PC-9 (cell line): ENCODE measurements at regions not wholly inside any gene's neighbourhood (a gene's known extent, or its start where the extent isn't known, plus 50 kb on each side); places are given as distances from the start of the nearest gene placed in this dataset.

ENCODE experiments used
- BruUV-seq: library from RNA; stranded (reverse); fragments of 400-500 nt; replicated peaks from 2 replicates; lab custom pipeline; 2021; lab: Mats Ljungman, UMichigan
- CTCF ChIA-PET: fragments of 300-600 bp; sonication (Branson Sonifier 250); formaldehyde crosslinking; loops from one replicate; lab custom pipeline; 2022; ENCODE audit warnings: antibody characterized with exemption; lab: Charles Lee
- POLR2A ChIA-PET: fragments of 300-600 bp; sonication (Branson Sonifier 250); formaldehyde crosslinking; loops from one replicate; lab custom pipeline; 2022; ENCODE audit warnings: antibody characterized with exemption; ENCODE audit not compliant: unreplicated experiment; lab: Charles Lee
- DNase-seq, 2 experiments: peaks; one replicate each; pipeline versions ENCODE4 v3.0.0 to v3.0.0-alpha.2; 2015 to 2022; ENCODE audit warnings: mixed read lengths in 1 of 2
- H2AFZ ChIP-seq: fragments of 200-600 bp; sonication (generic); 2 replicates; pipeline ENCODE4 v1.8.1; 2017; ENCODE audit warnings: antibody characterized with exemption
- H3F3A ChIP-seq: fragments of 200-600 bp; sonication (generic); 2 replicates; pipeline ENCODE4 v1.8.1; 2017; ENCODE audit warnings: antibody characterized with exemption, mild to moderate bottlenecking, low read depth; ENCODE audit not compliant: insufficient read depth
- H3K27ac ChIP-seq: fragments of 200-600 bp; sonication (generic); 2 replicates; pipeline ENCODE4 v1.6.1; 2016; ENCODE audit warnings: mixed run types
- H3K27me3 ChIP-seq: fragments of 200-600 bp; sonication (generic); 2 replicates; pipeline ENCODE4 v1.6.1; 2016; ENCODE audit warnings: low read depth, mixed run types; ENCODE audit not compliant: insufficient read depth
- H3K36me3 ChIP-seq: fragments of 200-600 bp; sonication (generic); 2 replicates; pipeline ENCODE4 v1.6.1; 2016; ENCODE audit warnings: low read depth, mixed run types
- H3K4me1 ChIP-seq: fragments of 200-600 bp; sonication (generic); replicated peaks from 2 replicates; pipeline ENCODE4 v1.6.1; 2016; ENCODE audit warnings: mixed run types; ENCODE audit not compliant: insufficient read depth
- H3K4me2 ChIP-seq: fragments of 200-600 bp; sonication (generic); 2 replicates; pipeline ENCODE4 v1.6.1; 2017; ENCODE audit warnings: mixed run types
- H3K4me3 ChIP-seq: fragments of 200-600 bp; sonication (generic); 2 replicates; pipeline ENCODE4 v1.6.1; 2016; ENCODE audit warnings: mixed run types
- H3K79me2 ChIP-seq: fragments of 200-600 bp; sonication (generic); 2 replicates; pipeline ENCODE4 v1.6.1; 2017; ENCODE audit warnings: low read depth, mixed run types
- H3K9me2 ChIP-seq: fragments of 200-600 bp; sonication (generic); 2 replicates; pipeline ENCODE4 v1.8.1; 2017; ENCODE audit warnings: mild to moderate bottlenecking; ENCODE audit not compliant: insufficient read depth
- H3K9me3 ChIP-seq: fragments of 200-600 bp; sonication (generic); 2 replicates; pipeline ENCODE4 v1.8.1; 2016; ENCODE audit warnings: low read depth; ENCODE audit not compliant: insufficient read depth
- H4K20me1 ChIP-seq: fragments of 200-600 bp; sonication (generic); 2 replicates; pipeline ENCODE4 v1.8.1; 2017; ENCODE audit not compliant: insufficient read depth
- CTCF ChIP-seq: fragments of 200-600 bp; sonication (generic); conservative IDR thresholded peaks from 2 replicates; pipeline ENCODE4 v1.6.1; 2017; ENCODE audit warnings: mixed run types, antibody characterized with exemption, mild to moderate bottlenecking, moderate library complexity
- EZH2 ChIP-seq: fragments of 200-600 bp; sonication (generic); IDR thresholded peaks from 2 replicates; pipeline ENCODE4 v1.8.0; 2017; ENCODE audit warnings: antibody characterized with exemption, low read depth
- intact Hi-C: fragments of 100-400 bp; cut with micrococcal nuclease; formaldehyde crosslinking; loops from one replicate; pipeline ENCODE4 v1.10.0; 2022; ENCODE audit not compliant: unreplicated experiment

- TF ChIP-seq EZH2 (no peak), CTCF (no peak)
- Histone ChIP-seq H3F3A (no peaks in the 10 kb centered on the region), H3K27me3 (no peaks in the 10 kb centered on the region), H3K9me2 (no peaks in the 10 kb centered on the region), H3K36me3 (no peaks in the 10 kb centered on the region), H3K9me3 (0 out of 2 replicates have a peak, but pooled peaks cover 4% of the 10 kb centered on the region), H4K20me1 (no peaks in the 10 kb centered on the region), H3K4me1 (no peaks in the 10 kb centered on the region), H3K4me3 (no peak overlapping the region), H2AFZ (no peak overlapping the region), H3K27ac (no peak overlapping the region), H3K4me2 (no peak overlapping the region), H3K79me2 (no peaks in the 10 kb centered on the region)
- ChIA-PET CTCF (no interaction called here), POLR2A (no interaction called here)
- intact Hi-C loops = no loop called here
- DNase-seq = no peak
- BruUV-seq = no TSS peak
Observed at GRCh38 chr14:43754838-43755237, 752.2 kb downstream of the FSCB start.

GRCh38 chr14:43745746-43746145, 761.3 kb downstream of the FSCB start:
- Histone ChIP-seq H3K4me1 (no peaks in the 10 kb centered on the region), H3K79me2 (no peaks in the 10 kb centered on the region), H3K27ac (no peak overlapping the region), H3K36me3 (no peaks in the 10 kb centered on the region; the same call in 1 of the 2 replicates), H3K9me2 (no peaks in the 10 kb centered on the region), H3K27me3 (no peaks in the 10 kb centered on the region), H3F3A (no peaks in the 10 kb centered on the region), H2AFZ (no peak overlapping the region), H3K4me2 (no peak overlapping the region), H4K20me1 (no peaks in the 10 kb centered on the region), H3K9me3 (no peaks in the 10 kb centered on the region; the same call in 1 of the 2 replicates), H3K4me3 (no peak overlapping the region)
- DNase-seq = no peak
- intact Hi-C loops = no loop called here
- ChIA-PET POLR2A (interaction anchor here (0.5 kb wide), 1 partner anchor 88 kb away, joined by 10 read pairs; no protein-coding TSS in a partner anchor), CTCF (no interaction called here)
- BruUV-seq = no TSS peak
- no peak for TF ChIP-seq CTCF
- TF ChIP-seq EZH2 = no peak

DNA sequence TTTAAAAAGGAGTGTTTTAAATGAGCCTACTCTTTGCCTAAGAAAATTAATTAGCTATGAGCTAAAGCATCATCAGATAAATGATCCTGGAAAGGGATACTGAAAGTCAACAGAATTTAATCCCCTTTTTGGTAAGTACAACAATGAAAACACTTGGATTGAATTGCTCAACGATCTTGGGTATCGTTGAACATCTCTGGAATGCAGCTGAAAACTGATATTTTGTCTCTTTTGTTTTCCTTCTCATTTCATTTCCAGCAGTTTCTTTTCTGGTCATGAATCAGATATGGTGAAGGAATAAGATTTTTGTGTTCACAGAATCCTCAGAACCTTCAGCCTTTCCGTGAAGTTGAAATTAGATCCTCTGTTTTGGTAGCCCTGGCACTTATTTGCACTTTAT, 771.2 kb downstream of the FSCB start:
- no peaks in the 10 kb centered on the region for H3F3A ChIP-seq
- intact Hi-C loops = no loop called here
- ChIA-PET CTCF (no interaction called here), POLR2A (no interaction called here)
- no peaks in the 10 kb centered on the region; the same call in 1 of the 2 replicates for H3K9me3 ChIP-seq
- H3K4me3 ChIP-seq = no peak overlapping the region
- no peaks in the 10 kb centered on the region for H3K9me2 ChIP-seq
- no peak overlapping the region for H3K4me2 ChIP-seq
- no peaks in the 10 kb centered on the region for H3K36me3 ChIP-seq
- BruUV-seq = no TSS peak
- H3K4me1 ChIP-seq = no peaks in the 10 kb centered on the region
- no peaks in the 10 kb centered on the region for H3K27me3 ChIP-seq
- H3K79me2 ChIP-seq = no peaks in the 10 kb centered on the region
- H3K27ac ChIP-seq = no peak overlapping the region
- TF ChIP-seq CTCF = no peak
- TF ChIP-seq EZH2 = no peak
- H2AFZ ChIP-seq = no peak overlapping the region
- no peak for DNase-seq
- no peaks in the 10 kb centered on the region for H4K20me1 ChIP-seq
